ENCODE measurements at regions not wholly inside any gene's neighbourhood (a gene's known extent, or its start where the extent isn't known, plus 50 kb on each side); places are given as distances from the start of the nearest gene placed in this dataset.

GRCh38 chr14:27190296-27190695, 592.5 kb upstream of the NOVA1 start:
- TF ChIP-seq CTCF (IDR thresholded peaks at IDR 0.05) (no peak), POLR2A (IDR thresholded peaks at IDR 0.05) (no peak)

Data from thyroid gland (tissue), 4 donors.